Astrocyte (in vitro differentiated cells and primary cell): ENCODE measurements at regions not wholly inside any gene's neighbourhood (a gene's known extent, or its start where the extent isn't known, plus 50 kb on each side); places are given as distances from the start of the nearest gene placed in this dataset.

Experiments
- DNase-seq: peaks from one replicate; pipeline ENCODE4 v3.0.0-alpha.2; 2010; ENCODE audit warnings: low read depth
- FAIRE-seq: peaks from 2 replicates; lab custom pipeline; 2011; peaks lifted over from hg19 to GRCh38; lab: Jason Lieb, UNC
- H2AFZ ChIP-seq: 2 replicates; pipeline ENCODE4 v1.6.0; 2012; ENCODE audit warnings: low read depth, low read length, inconsistent platforms
- H3K27ac ChIP-seq: 2 replicates; pipeline ENCODE4 v1.5.1; 2011; ENCODE audit warnings: low read depth, low read length, inconsistent platforms
- H3K27me3 ChIP-seq: 2 replicates; pipeline ENCODE4 v1.6.0; 2011; ENCODE audit warnings: low read length, inconsistent platforms; ENCODE audit not compliant: insufficient read depth
- H3K36me3 ChIP-seq: 2 replicates; pipeline ENCODE4 v1.5.1; 2011; ENCODE audit warnings: low read length, inconsistent platforms; ENCODE audit not compliant: insufficient read depth
- H3K4me1 ChIP-seq: 2 replicates; pipeline ENCODE4 v1.5.1; 2011; ENCODE audit warnings: low read length, inconsistent platforms; ENCODE audit not compliant: insufficient read depth
- H3K4me2 ChIP-seq: 2 replicates; pipeline ENCODE4 v1.6.0; 2012; ENCODE audit warnings: low read length, inconsistent platforms
- H3K4me3 ChIP-seq: 2 replicates; pipeline ENCODE4 v1.5.1; 2011; ENCODE audit warnings: low read depth, mild to moderate bottlenecking, low read length, inconsistent platforms; ENCODE audit not compliant: insufficient read depth
- H3K79me2 ChIP-seq: 2 replicates; pipeline ENCODE4 v1.6.0; 2012; ENCODE audit warnings: mild to moderate bottlenecking, low read length, inconsistent platforms; ENCODE audit not compliant: insufficient read depth
- H3K9ac ChIP-seq: 2 replicates; pipeline ENCODE4 v1.6.0; 2012; ENCODE audit warnings: mild to moderate bottlenecking, low read length, inconsistent platforms
- H3K9me3 ChIP-seq: 2 replicates; pipeline ENCODE4 v1.5.1; 2012; ENCODE audit warnings: low read depth, mild to moderate bottlenecking, low read length, inconsistent platforms; ENCODE audit not compliant: insufficient read depth
- H4K20me1 ChIP-seq: 2 replicates; pipeline ENCODE4 v1.6.0; 2012; ENCODE audit warnings: low read length, inconsistent platforms; ENCODE audit not compliant: insufficient read depth
- H3K27ac Mint-ChIP-seq: one replicate; pipeline ENCODE4 v1.8.0; 2021; ENCODE audit warnings: mild to moderate bottlenecking, mixed read lengths; ENCODE audit not compliant: unreplicated experiment
- H3K27me3 Mint-ChIP-seq: one replicate; pipeline ENCODE4 v1.8.0; 2021; ENCODE audit warnings: low read depth, mixed read lengths; ENCODE audit not compliant: unreplicated experiment
- H3K36me3 Mint-ChIP-seq: one replicate; pipeline ENCODE4 v1.8.0; 2021; ENCODE audit warnings: low read depth, mixed read lengths; ENCODE audit not compliant: unreplicated experiment
- H3K4me1 Mint-ChIP-seq: one replicate; pipeline ENCODE4 v1.8.0; 2021; ENCODE audit warnings: low read depth, mixed read lengths; ENCODE audit not compliant: unreplicated experiment
- H3K4me3 Mint-ChIP-seq: one replicate; pipeline ENCODE4 v1.8.0; 2021; ENCODE audit warnings: mild to moderate bottlenecking, moderate library complexity, mixed read lengths; ENCODE audit not compliant: unreplicated experiment
- H3K9me3 Mint-ChIP-seq: one replicate; pipeline ENCODE4 v1.8.0; 2021; ENCODE audit warnings: mild to moderate bottlenecking, mixed read lengths; ENCODE audit not compliant: unreplicated experiment
- CTCF ChIP-seq: IDR thresholded peaks from 2 replicates; pipeline ENCODE4 v1.5.1; 2011; ENCODE audit warnings: low read depth, mild to moderate bottlenecking, inconsistent platforms, low read length, moderate library complexity; ENCODE audit not compliant: insufficient read depth
- EZH2 ChIP-seq: IDR thresholded peaks from 2 replicates; pipeline ENCODE4 v1.6.1; 2012; ENCODE audit warnings: mild to moderate bottlenecking, low read length, inconsistent platforms; ENCODE audit not compliant: insufficient read depth

- no peak overlapping the region for H3K4me3 Mint-ChIP-seq
Observed at GRCh38 chr16:59180083-59180476, 446.0 kb upstream of the GOT2 start.

GRCh38 chr16:59179446-59180082 lies 445.4 kb upstream of the GOT2 start:
- Mint-ChIP-seq H3K4me3 (no peak overlapping the region), H3K27me3 (no peaks in the 10 kb centered on the region), H3K36me3 (no peaks in the 10 kb centered on the region), H3K27ac (no peak overlapping the region), H3K9me3 (no peaks in the 10 kb centered on the region), H3K4me1 (no peaks in the 10 kb centered on the region)
- Histone ChIP-seq H3K4me2 (no peak overlapping the region), H3K27ac (no peak overlapping the region), H3K27me3 (no peaks in the 10 kb centered on the region), H3K4me1 (no peaks in the 10 kb centered on the region), H3K9ac (no peak overlapping the region), H3K36me3 (no peaks in the 10 kb centered on the region), H3K9me3 (no peaks in the 10 kb centered on the region), H2AFZ (no peak overlapping the region), H4K20me1 (no peaks in the 10 kb centered on the region), H3K4me3 (no peak overlapping the region), H3K79me2 (no peaks in the 10 kb centered on the region)
- FAIRE-seq (no peak), DNase-seq (no peak)
- TF ChIP-seq EZH2 (no peak), CTCF (no peak)

More at GRCh38 chr16:59180083-59180476, 446.0 kb upstream of the GOT2 start:
- Histone ChIP-seq H3K36me3 (no peaks in the 10 kb centered on the region), H3K27me3 (no peaks in the 10 kb centered on the region), H3K27ac (no peak overlapping the region), H3K4me3 (no peak overlapping the region), H3K79me2 (no peaks in the 10 kb centered on the region), H3K9ac (no peak overlapping the region), H3K4me2 (no peak overlapping the region), H2AFZ (no peak overlapping the region), H3K9me3 (no peaks in the 10 kb centered on the region), H4K20me1 (no peaks in the 10 kb centered on the region), H3K4me1 (no peaks in the 10 kb centered on the region)
- Mint-ChIP-seq H3K9me3 (no peaks in the 10 kb centered on the region), H3K27me3 (no peaks in the 10 kb centered on the region), H3K36me3 (no peaks in the 10 kb centered on the region), H3K27ac (no peak overlapping the region), H3K4me1 (no peaks in the 10 kb centered on the region)
- no peak for FAIRE-seq
- no peak for DNase-seq
- TF ChIP-seq EZH2 = no peak
- no peak for TF ChIP-seq CTCF

GRCh38 chr16:59173408-59173831 lies 439.3 kb upstream of the GOT2 start:
- no peak overlapping the region for H3K4me3 Mint-ChIP-seq
- Histone ChIP-seq H3K79me2 (no peaks in the 10 kb centered on the region), H3K4me2 (no peak overlapping the region), H3K4me1 (no peaks in the 10 kb centered on the region), H3K9me3 (no peaks in the 10 kb centered on the region), H3K36me3 (no peaks in the 10 kb centered on the region), H3K9ac (no peak overlapping the region), H3K27me3 (no peaks in the 10 kb centered on the region), H3K4me3 (no peak overlapping the region), H3K27ac (no peak overlapping the region), H2AFZ (no peak overlapping the region), H4K20me1 (no peaks in the 10 kb centered on the region)
- no peak for FAIRE-seq
- DNase-seq = no peak
- TF ChIP-seq EZH2 (no peak), CTCF (no peak)
- peaks cover 3% of the 10 kb centered on the region for H3K27me3 Mint-ChIP-seq
- H3K36me3 Mint-ChIP-seq = no peaks in the 10 kb centered on the region
- no peak overlapping the region for H3K27ac Mint-ChIP-seq
- no peaks in the 10 kb centered on the region for H3K9me3 Mint-ChIP-seq
- no peaks in the 10 kb centered on the region for H3K4me1 Mint-ChIP-seq
